ENCODE measurements at regions not wholly inside any gene's neighbourhood (a gene's known extent, or its start where the extent isn't known, plus 50 kb on each side); places are given as distances from the start of the nearest gene placed in this dataset.

- Histone ChIP-seq H3K4me3 (replicated peaks; ENCODE audit: insufficient read depth, low read length) (no peak overlapping the region), H3K27ac (replicated peaks) (no peak overlapping the region), H3K27me3 (ENCODE audit: insufficient read depth, poor library complexity, severe bottlenecking) (no peaks in the 10 kb centered on the region)
- no peak for DNase-seq (ENCODE audit: low read depth in 1 of 2, low spot score in 1 of 2)
- no peak for TF ChIP-seq CTCF (IDR thresholded peaks at IDR 0.05; ENCODE audit: insufficient read depth, low read length)
- TF ChIP-seq POLR2AphosphoS5 (IDR thresholded peaks at IDR 0.05; ENCODE audit: low read depth): no peak
- TF ChIP-seq GABPA (IDR thresholded peaks at IDR 0.05; ENCODE audit: low read depth): no peak
- no peak for TF ChIP-seq SPI1 (IDR thresholded peaks at IDR 0.05; ENCODE audit: borderline replicate concordance, low read depth)
- no peak for TF ChIP-seq REST (IDR thresholded peaks at IDR 0.05; ENCODE audit: insufficient replicate concordance, low read depth)
Measured at GRCh38 chr4:136150046-136150445, 1382.2 kb downstream of the PCDH18 start.

- DNase-seq (ENCODE audit: low read depth in 1 of 2, low spot score in 1 of 2): no peak
- no peak overlapping the region for H3K27ac ChIP-seq (replicated peaks)
- no peaks in the 10 kb centered on the region for H3K27me3 ChIP-seq (ENCODE audit: insufficient read depth, poor library complexity, severe bottlenecking)
- no peak for TF ChIP-seq REST (IDR thresholded peaks at IDR 0.05; ENCODE audit: insufficient replicate concordance, low read depth)
- no peak for TF ChIP-seq SPI1 (IDR thresholded peaks at IDR 0.05; ENCODE audit: borderline replicate concordance, low read depth)
- TF ChIP-seq GABPA (IDR thresholded peaks at IDR 0.05; ENCODE audit: low read depth): no peak
- TF ChIP-seq CTCF (IDR thresholded peaks at IDR 0.05; ENCODE audit: insufficient read depth, low read length): no peak
- H3K4me3 ChIP-seq (replicated peaks; ENCODE audit: insufficient read depth, low read length): no peak overlapping the region
Measured at GRCh38 chr4:136136601-136137000, 1395.7 kb downstream of the PCDH18 start.

GRCh38 chr4:136124251-136124745, 1408.0 kb downstream of the PCDH18 start:
- no peak overlapping the region for H3K4me3 ChIP-seq (replicated peaks; ENCODE audit: insufficient read depth, low read length)
- DNase-seq (ENCODE audit: low read depth in 1 of 2, low spot score in 1 of 2): no peak
- H3K27me3 ChIP-seq (ENCODE audit: insufficient read depth, poor library complexity, severe bottlenecking): no peaks in the 10 kb centered on the region
- no peak overlapping the region for H3K27ac ChIP-seq (replicated peaks)
- no peak for TF ChIP-seq REST (IDR thresholded peaks at IDR 0.05; ENCODE audit: insufficient replicate concordance, low read depth)
- TF ChIP-seq SPI1 (IDR thresholded peaks at IDR 0.05; ENCODE audit: borderline replicate concordance, low read depth): no peak
- no peak for TF ChIP-seq CTCF (IDR thresholded peaks at IDR 0.05; ENCODE audit: insufficient read depth, low read length)

Data from HL-60 (cell line).